ENCODE measurements at regions not wholly inside any gene's neighbourhood (a gene's known extent, or its start where the extent isn't known, plus 50 kb on each side); places are given as distances from the start of the nearest gene placed in this dataset.

- no peaks in the 10 kb centered on the region for H3K36me3 Mint-ChIP-seq (ENCODE audit: low read depth)
- intact Hi-C loops (cut with DNase I, micrococcal nuclease), result no loop called here
- H3K9me3 ChIP-seq (ENCODE audit: control insufficient read depth in 1 of 2, insufficient read depth in 1 of 2, low read length in 2 of 2), result no peaks in the 10 kb centered on the region
Observed at GRCh38 chr6:149132336-149132735, 185.2 kb upstream of the TAB2 start.

GRCh38 chr6:149134511-149134933 lies 183.0 kb upstream of the TAB2 start:
- Histone ChIP-seq H3K27ac (ENCODE audit: low read depth in 1 of 2, low read length in 2 of 2) (no peak overlapping the region), H3K9me3 (ENCODE audit: control insufficient read depth in 1 of 2, insufficient read depth in 1 of 2, low read length in 2 of 2) (no peaks in the 10 kb centered on the region), H3K36me3 (ENCODE audit: insufficient read depth, low read length) (no peaks in the 10 kb centered on the region), H3K4me1 (ENCODE audit: insufficient read depth, low read length) (peaks cover 39% of the 10 kb centered on the region), H3K4me3 (ENCODE audit: low read length) (no peak overlapping the region), H3K27me3 (ENCODE audit: control insufficient read depth in 1 of 2, insufficient read depth in 2 of 2, low read length in 2 of 2) (no peaks in the 10 kb centered on the region)
- intact Hi-C loops (cut with DNase I, micrococcal nuclease), result no loop called here
- H3K4me3 Mint-ChIP-seq, result no peak overlapping the region
- H3K4me1 Mint-ChIP-seq (ENCODE audit: low read depth), result peaks cover 36% of the 10 kb centered on the region
- H3K9me3 Mint-ChIP-seq, result no peaks in the 10 kb centered on the region
- no peak for TF ChIP-seq CTCF (IDR thresholded peaks at IDR 0.05)
- H3K27ac Mint-ChIP-seq, result no peak overlapping the region
- no peak for DNase-seq
- peaks cover under 1% of the 10 kb centered on the region for H3K36me3 Mint-ChIP-seq (ENCODE audit: low read depth)
- CTCF ChIA-PET, result interaction anchor here (0.7 kb wide), 1 partner anchor 15 kb away, joined by 3 read pairs; no protein-coding TSS in a partner anchor
- H3K27me3 Mint-ChIP-seq, result no peaks in the 10 kb centered on the region
- ATAC-seq (ENCODE audit: poor library complexity), result no peak
- POLR2A ChIA-PET, result no interaction called here

More at GRCh38 chr6:149132336-149132735, 185.2 kb upstream of the TAB2 start:
- POLR2A ChIA-PET, result interaction anchor here (1.0 to 1.4 kb wide), 3 partner anchors 17 to 57 kb away, joined by 3 read pairs; no protein-coding TSS in a partner anchor
- H3K27ac Mint-ChIP-seq, result peak overlapping the region; percentile 24
- no peak for TF ChIP-seq CTCF (IDR thresholded peaks at IDR 0.05)
- CTCF ChIA-PET, result no interaction called here
- no peak overlapping the region for H3K4me3 Mint-ChIP-seq
- ATAC-seq (ENCODE audit: poor library complexity), result no peak
- Histone ChIP-seq H3K36me3 (ENCODE audit: insufficient read depth, low read length) (no peaks in the 10 kb centered on the region), H3K4me3 (ENCODE audit: low read length) (no peak overlapping the region), H3K4me1 (ENCODE audit: insufficient read depth, low read length) (peaks cover 40% of the 10 kb centered on the region), H3K27ac (ENCODE audit: low read depth in 1 of 2, low read length in 2 of 2) (no peak overlapping the region), H3K27me3 (ENCODE audit: control insufficient read depth in 1 of 2, insufficient read depth in 2 of 2, low read length in 2 of 2) (no peaks in the 10 kb centered on the region)
- DNase-seq, result no peak
- peaks cover 45% of the 10 kb centered on the region for H3K4me1 Mint-ChIP-seq (ENCODE audit: low read depth)
- H3K9me3 Mint-ChIP-seq, result no peaks in the 10 kb centered on the region
- no peaks in the 10 kb centered on the region for H3K27me3 Mint-ChIP-seq

- DNase-seq (no peak), ATAC-seq (ENCODE audit: poor library complexity) (no peak)
- Histone ChIP-seq H3K4me3 (ENCODE audit: low read length) (no peak overlapping the region), H3K27ac (ENCODE audit: low read depth in 1 of 2, low read length in 2 of 2) (no peak overlapping the region), H3K4me1 (ENCODE audit: insufficient read depth, low read length) (peaks cover 45% of the 10 kb centered on the region), H3K36me3 (ENCODE audit: insufficient read depth, low read length) (no peaks in the 10 kb centered on the region), H3K9me3 (ENCODE audit: control insufficient read depth in 1 of 2, insufficient read depth in 1 of 2, low read length in 2 of 2) (no peaks in the 10 kb centered on the region), H3K27me3 (ENCODE audit: control insufficient read depth in 1 of 2, insufficient read depth in 2 of 2, low read length in 2 of 2) (no peaks in the 10 kb centered on the region)
- CTCF ChIA-PET, result no interaction called here
- no peaks in the 10 kb centered on the region for H3K9me3 Mint-ChIP-seq
- POLR2A ChIA-PET, result no interaction called here
- peaks cover 11% of the 10 kb centered on the region for H3K36me3 Mint-ChIP-seq (ENCODE audit: low read depth)
- peaks cover 36% of the 10 kb centered on the region for H3K4me1 Mint-ChIP-seq (ENCODE audit: low read depth)
- no peak overlapping the region for H3K4me3 Mint-ChIP-seq
- intact Hi-C loops (cut with DNase I, micrococcal nuclease), result no loop called here
- TF ChIP-seq CTCF (IDR thresholded peaks at IDR 0.05), result no peak
- no peaks in the 10 kb centered on the region for H3K27me3 Mint-ChIP-seq
- no peak overlapping the region for H3K27ac Mint-ChIP-seq
Observed at GRCh38 chr6:149135809-149136208, 181.7 kb upstream of the TAB2 start.

Measured in CD4-positive, alpha-beta T cell (primary cell).